GM23338 (cell line): ENCODE measurements at regions not wholly inside any gene's neighbourhood (a gene's known extent, or its start where the extent isn't known, plus 50 kb on each side); places are given as distances from the start of the nearest gene placed in this dataset.

ENCODE experiments used
- CREB1 ChIP-seq: fragments of 250-450 bp; sonication (Bioruptor Pico); IDR thresholded peaks from 2 replicates; pipeline ENCODE4 v1.5.0; 2020; ENCODE audit warnings: low read depth, mild to moderate bottlenecking, moderate library complexity
- CTCF ChIP-seq, 2 experiments: fragments of 200-600 bp in 1 of 2; sonication (generic) in 1 of 2; conservative IDR thresholded peaks; 2 replicates each; pipeline versions ENCODE4 v1.5.1 to v1.6.1; 2016 to 2017; ENCODE audit warnings: antibody characterized with exemption in 2 of 2, low read depth in 2 of 2, mild to moderate bottlenecking in 2 of 2, moderate library complexity in 1 of 2
- ETS1 ChIP-seq: IDR thresholded peaks from 2 replicates; pipeline ENCODE4 v1.6.1; 2016; ENCODE audit warnings: antibody characterized with exemption
- EZH2 ChIP-seq: fragments of 200-600 bp; sonication (generic); IDR thresholded peaks from one replicate; pipeline ENCODE4 v1.8.0; 2017; ENCODE audit warnings: antibody characterized with exemption, mild to moderate bottlenecking, low read depth; ENCODE audit not compliant: unreplicated experiment
- EZH2phosphoT487 ChIP-seq: fragments of 200-600 bp; sonication (generic); IDR thresholded peaks from one replicate; pipeline ENCODE4 v1.8.1; 2018; ENCODE audit warnings: antibody characterized with exemption; ENCODE audit not compliant: unreplicated experiment
- JUNB ChIP-seq: IDR thresholded peaks from one replicate; pipeline ENCODE4 v1.6.1; 2016; ENCODE audit warnings: antibody characterized with exemption; ENCODE audit not compliant: unreplicated experiment
- NANOG ChIP-seq: IDR thresholded peaks from 2 replicates; pipeline ENCODE4 v1.6.1; 2016; ENCODE audit warnings: antibody characterized with exemption, borderline replicate concordance
- POLR2AphosphoS5 ChIP-seq: IDR thresholded peaks from 2 replicates; pipeline ENCODE4 v1.6.1; 2016; ENCODE audit warnings: antibody characterized with exemption, low read depth
- REST ChIP-seq: IDR thresholded peaks from one replicate; pipeline ENCODE4 v1.6.1; 2018; ENCODE audit warnings: antibody characterized with exemption; ENCODE audit not compliant: unreplicated experiment
- STAT1 ChIP-seq: IDR thresholded peaks from one replicate; pipeline ENCODE4 v1.6.1; 2016; ENCODE audit warnings: antibody characterized with exemption; ENCODE audit not compliant: unreplicated experiment
- ZNF331 ChIP-seq: fragments of 250-450 bp; sonication (Bioruptor Pico); IDR thresholded peaks from 2 replicates; pipeline ENCODE4 v1.5.0; 2020; ENCODE audit warnings: low read depth, mild to moderate bottlenecking, moderate library complexity
- ZNF462 ChIP-seq: fragments of 250-450 bp; sonication (Bioruptor Pico); IDR thresholded peaks from 2 replicates; pipeline ENCODE4 v1.5.0; 2020; ENCODE audit warnings: mild to moderate bottlenecking, moderate library complexity

GRCh38 chr9:11414241-11414640 lies 801.4 kb upstream of the PTPRD start:
- TF ChIP-seq CTCF (conservative IDR thresholded peaks at IDR 0.05; ENCODE audit: low read depth in 2 of 2), result no peak
- TF ChIP-seq EZH2, result no peak
- no peak for TF ChIP-seq POLR2AphosphoS5
- no peak for TF ChIP-seq REST
- TF ChIP-seq CREB1, result no peak
- no peak for TF ChIP-seq EZH2phosphoT487
- TF ChIP-seq NANOG, result no peak
- TF ChIP-seq STAT1, result no peak
- no peak for TF ChIP-seq JUNB
- no peak for TF ChIP-seq ZNF462 (CRISPR knock-in tag)
- TF ChIP-seq ZNF331 (CRISPR knock-in tag), result no peak
- TF ChIP-seq ETS1, result no peak
